ENCODE measurements at regions not wholly inside any gene's neighbourhood (a gene's known extent, or its start where the extent isn't known, plus 50 kb on each side); places are given as distances from the start of the nearest gene placed in this dataset.
"Not testable (repeated sequence)": the region's sequence is repeated elsewhere in the genome, so short reads cannot be mapped to it uniquely, and the experiment has no call there.

- no peak for DNase-seq
These were observed 73.2 kb upstream of the PRR5 start for GRCh38 chr22:44628835-44629234.

GRCh38 chr22:44628273-44628672 lies 73.7 kb upstream of the PRR5 start:
- no peak for DNase-seq

- no peak for DNase-seq
These were observed 74.4 kb upstream of the PRR5 start for GRCh38 chr22:44627521-44628139.

DNA sequence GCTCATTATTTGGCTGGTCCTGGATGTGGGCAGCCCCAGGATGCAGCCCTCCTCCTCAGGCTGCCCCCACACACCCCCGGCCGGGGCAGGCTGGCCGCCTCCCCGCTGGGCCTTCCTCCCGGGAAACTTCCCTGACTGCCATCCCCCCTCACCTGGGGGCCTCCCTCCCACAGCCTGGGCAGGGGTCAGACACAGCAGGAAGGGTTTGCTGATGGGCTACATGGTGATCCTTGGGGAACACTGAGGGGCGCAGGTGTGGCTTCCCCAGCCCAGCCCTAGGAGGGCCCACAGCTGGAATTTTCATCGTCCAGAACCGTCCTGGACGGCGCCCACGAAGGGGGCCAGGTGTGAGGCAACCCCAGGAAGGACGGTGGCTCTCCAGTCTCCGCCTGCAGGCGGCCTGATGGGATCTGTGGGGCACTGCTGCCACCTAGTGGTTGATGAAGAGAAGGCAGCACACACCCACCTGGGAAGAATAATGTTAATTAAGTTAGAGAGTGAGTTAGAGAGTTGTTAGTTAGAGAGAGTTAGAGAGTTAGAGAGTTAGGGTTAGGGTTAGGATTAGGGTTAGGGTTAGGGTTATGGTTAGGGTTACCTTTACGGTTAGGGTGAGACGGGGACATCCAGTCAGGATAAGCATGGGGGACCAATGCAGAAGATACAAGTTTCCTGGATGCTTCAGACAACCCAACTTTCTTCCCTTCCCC lies 75.9 kb upstream of the PRR5 start:
- DNase-seq, result peak; percentile 56

DNA sequence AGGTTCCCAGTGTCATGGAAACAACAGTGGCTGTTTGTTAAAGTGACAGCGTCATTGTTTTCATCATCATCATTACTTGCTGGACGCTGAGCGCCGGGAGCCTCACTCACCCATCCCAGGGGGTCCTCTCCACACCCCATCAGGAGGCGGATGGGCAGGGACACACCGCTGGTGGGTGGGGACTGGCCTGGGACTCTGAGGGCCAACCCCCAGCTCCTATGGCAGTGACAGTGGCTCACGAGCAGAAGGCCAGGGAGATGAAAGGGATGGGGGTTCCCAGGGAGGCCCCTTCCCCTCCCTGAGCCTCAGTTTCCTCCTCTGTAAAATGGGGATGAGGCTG lies 76.6 kb upstream of the PRR5 start:
- no peak for DNase-seq

DNA sequence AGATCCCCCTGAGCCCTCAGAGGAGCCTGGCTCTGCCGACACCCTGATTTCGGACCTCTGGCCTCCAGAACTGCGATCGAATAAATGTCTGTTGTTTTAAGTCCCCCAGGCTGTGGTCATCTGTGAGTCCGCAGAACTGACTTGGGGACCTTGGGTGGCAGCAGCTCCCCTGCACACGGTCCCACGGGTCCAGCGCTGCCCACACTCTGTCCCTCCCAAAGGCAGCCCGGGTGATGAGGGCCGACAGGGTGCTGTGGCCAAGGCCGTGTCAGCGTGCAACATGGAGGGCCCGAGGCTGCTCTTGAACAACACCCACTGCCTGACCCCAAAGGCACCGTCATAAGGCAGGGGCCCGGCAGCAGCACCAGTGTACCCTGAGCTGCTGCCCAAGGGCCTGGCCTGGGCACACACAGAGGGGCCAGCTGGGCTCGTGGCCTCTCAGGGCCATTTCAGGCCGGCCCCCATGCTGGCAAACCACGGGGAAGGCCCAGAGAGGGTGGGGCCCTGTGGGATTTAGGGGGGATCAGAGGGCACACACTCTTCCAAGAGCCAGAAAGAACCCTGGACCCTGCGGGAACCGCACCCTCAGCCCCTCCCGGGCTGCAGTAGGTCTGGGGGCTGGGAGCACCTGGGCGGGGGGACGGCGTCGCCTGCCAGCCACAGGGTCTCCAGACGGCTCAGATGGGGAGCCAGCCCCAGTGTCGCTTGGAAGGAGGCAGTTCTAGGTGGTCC lies 77.1 kb upstream of the PRR5 start:
- DNase-seq, result no peak

DNA sequence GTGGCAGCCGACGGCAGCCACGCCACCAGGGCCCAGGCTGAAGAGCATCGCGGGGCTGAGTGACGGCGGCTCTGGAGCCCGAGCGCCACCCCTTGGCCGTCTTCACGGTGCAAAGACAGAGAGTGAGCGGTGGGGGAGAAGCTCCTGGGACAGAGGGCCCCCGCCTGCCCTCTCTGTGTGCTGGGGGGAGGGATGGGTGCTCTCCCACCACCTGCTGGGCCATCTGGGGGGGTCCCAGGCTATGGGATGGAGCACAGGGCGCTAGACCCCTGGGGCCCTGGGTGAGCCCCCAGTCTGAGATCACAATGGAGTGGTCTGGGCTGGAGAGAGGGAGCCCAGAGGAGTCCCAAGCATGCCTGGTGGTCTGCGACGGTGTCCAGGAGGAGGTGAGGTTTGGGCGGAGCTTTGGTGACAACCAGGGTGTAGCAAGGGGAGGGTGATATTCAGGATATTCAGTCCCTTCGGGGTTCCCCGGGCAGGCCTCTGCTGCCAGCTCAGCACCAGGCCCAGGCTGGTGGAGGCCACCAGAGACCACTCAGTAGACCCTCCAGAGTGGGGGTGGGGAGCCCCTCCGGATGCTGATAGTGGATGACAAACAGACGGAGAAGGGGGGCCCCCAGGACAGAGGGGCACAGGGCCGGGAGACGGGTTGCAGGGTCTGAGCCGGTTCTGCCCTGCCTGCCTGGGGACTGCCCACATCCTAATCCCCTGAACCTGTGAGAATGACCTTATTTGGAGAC lies 78.1 kb upstream of the PRR5 start:
- DNase-seq, result peak; percentile 20

DNA sequence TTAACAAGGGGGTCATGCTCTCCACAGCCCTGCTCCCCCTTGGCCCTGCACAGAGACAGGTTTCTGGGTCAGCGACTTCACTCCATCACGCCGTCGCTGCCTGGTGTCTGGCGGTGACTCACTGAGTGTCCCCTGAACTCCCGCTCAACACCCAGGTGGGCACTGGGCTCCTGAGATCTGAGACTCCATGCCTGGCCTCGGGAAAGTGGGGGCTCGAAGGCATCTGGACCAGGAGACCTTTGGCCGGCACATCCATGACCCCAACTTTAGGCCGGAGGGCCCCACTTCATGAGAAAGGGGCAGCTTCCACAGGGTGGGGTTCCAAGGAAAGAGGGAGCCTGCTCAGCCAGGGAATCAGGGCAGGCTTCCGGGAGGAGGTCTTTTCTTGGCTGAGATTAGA lies 79.3 kb upstream of the PRR5 start:
- no peak for DNase-seq

GRCh38 chr22:44622147-44622427 lies 79.9 kb upstream of the PRR5 start:
- peak; percentile 30 for DNase-seq

DNA sequence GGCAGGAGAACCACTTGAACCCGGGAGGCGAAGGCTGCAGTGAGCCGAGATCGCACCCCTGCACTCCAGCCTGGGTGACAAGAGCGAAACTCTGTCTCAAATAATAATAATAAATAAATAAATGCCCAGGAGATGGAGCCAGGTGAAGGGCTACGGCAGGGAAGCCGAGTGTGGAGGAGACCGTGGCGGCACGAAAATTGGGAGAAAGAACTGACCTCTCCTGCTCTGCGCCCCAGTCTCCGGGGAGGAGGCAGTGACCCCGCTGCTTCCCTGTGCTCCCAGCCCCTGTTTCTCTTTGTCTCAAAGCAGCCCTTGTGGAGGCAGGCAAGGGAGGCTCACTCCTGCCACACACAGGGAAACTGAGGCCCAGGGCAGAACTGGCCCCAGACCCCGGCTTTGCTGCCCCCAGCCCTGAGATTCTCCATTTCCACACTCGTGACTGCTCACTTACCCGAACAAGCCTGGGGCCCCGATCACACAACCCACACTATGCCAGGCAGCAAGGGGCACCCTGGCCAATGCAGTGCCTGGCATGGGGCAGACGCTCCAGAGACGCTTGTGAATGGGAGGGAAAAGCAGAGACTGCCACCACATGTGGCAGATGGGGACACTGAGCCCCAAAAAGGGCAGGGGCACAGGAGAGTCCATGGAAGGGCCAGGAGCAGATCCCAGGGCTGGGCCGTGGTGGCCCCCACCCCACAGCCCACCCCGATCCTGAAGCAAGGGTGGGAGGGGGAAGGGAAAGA lies 80.4 kb upstream of the PRR5 start:
- DNase-seq, result no peak

- DNase-seq, result no peak
These were observed 81.2 kb upstream of the PRR5 start for GRCh38 chr22:44620841-44621257.

DNA sequence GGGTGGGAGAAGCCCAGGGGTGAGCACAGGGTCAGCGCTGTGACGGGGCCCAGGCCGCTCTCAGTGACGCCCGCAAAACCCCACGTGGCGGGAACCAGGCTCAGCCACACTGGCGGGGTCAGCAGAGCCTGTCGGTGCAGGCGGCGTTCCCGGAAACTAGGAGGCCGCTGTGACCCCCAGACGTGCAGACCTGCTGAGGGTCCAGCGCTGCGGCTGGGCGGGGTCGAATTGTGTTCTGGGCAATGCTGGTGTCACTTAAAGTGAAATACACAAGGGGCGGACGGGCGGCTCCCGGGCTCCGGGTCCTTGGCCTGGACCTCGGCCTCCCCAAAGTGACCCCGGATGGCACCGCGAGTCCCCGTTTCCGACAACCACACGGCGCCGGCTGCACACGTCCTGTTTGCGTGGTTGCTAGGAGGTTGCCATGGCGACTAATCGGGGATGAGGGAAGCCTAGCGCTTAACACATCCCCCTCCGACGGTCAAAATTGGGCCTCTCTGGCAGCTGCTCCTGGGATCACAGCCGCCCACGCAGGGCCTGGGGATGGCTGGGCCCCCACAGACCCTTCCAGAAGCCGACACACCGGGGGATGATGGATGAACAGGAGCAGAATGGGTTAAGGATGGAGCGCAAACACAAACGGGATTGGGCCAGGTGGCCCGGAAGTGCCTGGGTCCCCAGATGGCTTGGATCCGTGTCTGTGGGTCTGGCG lies 81.7 kb upstream of the PRR5 start:
- DNase-seq, result peak; percentile 33

DNA sequence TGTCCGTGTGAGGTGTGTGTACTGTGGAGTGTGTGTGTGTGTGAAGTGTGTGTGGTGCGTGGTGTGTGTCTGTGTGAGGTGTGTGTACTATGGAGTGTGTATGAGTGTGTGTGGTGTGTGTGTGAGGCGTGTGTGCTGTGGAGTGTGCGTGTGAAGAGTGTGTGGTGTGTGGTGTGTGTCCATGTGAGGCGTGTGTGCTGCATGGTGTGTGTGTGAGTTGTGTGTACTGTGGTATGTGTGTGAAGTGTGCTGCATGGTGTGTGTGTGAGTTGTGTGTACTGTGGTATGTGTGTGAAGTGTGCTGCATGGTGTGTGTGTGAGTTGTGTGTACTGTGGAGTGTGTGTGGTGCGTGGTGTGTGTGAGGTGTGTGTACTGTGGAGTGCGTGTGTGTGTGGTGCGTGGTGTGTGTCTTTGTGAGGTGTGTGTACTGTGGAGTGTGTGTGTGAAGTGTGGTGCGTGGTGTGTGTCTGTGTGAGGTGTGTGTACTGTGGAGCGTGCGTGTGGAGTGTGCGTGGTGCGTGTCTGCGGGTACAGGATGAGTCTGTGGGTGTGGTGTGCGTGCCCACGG lies 82.4 kb upstream of the PRR5 start:
- not testable (repeated sequence) for DNase-seq

GRCh38 chr22:44618910-44619309 lies 83.1 kb upstream of the PRR5 start:
- DNase-seq, result not testable (repeated sequence)

GRCh38 chr22:44618400-44618799 lies 83.6 kb upstream of the PRR5 start:
- no peak for DNase-seq

DNA sequence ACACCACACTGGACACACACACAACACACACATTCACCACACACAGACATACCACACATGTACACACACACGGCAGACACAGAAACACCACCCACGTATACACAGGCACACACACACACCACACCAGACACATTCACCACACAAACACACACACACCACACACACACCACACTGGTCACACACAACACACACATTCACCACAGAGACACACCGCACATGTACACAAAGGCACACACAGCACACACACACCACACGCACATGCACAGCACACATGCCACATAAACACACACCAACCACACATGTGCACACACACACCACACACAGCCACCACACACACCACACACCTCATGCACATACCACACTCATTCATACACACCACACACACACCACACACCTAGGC lies 84.2 kb upstream of the PRR5 start:
- no peak for DNase-seq

- DNase-seq, result no peak
These were observed 84.9 kb upstream of the PRR5 start for GRCh38 chr22:44616882-44617655.

DNA sequence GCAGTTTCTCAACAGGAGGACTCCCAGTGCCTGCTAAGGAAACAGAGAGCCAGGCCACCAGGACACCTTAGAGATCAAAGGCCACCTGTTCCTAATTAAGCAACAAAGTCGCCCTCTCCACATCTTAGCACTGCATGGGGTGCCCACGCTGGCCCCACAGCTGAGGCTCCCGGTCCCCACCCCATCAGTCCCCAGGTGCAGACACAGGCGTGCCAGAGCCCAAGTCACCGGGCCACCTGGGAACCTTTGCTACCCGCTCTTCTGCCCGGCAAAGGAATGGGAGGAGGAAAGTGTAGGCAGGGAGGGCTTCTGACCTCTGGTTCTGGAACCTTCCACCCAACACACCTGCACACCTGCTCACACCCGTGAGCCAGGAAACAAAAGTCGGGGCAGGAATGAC lies 85.5 kb upstream of the PRR5 start:
- DNase-seq, result no peak

DNA sequence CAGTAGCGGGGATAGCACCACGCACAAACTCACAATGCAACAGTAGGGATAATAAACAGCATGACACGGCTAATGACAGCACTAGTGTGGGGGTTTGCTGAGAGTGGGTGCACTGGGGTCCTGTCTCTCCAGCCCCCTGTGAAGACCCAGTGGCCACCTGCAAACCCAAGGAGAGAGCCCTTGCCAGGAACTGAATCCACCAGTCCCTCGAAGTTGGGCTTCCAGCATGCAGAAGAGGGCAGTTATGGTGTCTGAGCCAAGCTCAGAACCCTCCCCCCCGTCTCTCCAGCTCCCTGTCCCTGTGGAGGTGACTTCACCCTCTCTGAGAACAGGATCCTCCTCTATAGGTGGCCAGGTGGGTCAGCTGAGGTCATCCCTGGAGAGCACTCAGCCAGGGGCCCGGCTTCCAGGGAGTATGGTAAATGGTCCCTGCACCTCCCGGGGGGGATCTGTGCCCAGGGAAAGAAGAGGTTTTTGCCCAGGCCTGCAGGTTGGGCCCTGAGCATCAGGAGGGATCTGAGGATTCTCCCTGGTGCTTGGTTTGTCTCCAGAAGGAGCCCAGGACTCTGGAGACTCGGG lies 86.3 kb upstream of the PRR5 start:
- DNase-seq, result no peak

DNA sequence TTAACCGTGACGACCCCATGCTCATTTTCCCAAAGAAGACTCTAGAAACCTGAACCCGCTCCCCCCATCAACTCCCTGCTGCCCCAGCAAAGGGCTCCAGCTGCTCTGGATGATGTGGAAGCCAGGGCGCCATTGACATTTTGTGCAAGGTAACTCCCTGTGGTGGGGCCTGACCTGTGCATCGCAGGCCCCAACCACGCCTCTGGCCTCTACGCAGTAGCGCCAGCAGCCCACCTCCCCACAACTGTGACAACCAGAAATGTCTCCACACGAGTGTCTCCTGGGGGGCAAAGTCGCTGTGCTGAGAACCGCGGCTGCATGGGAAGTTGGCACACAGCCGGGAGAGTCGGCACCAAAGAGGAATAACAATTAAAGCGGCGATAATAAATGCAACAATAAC lies 86.9 kb upstream of the PRR5 start:
- no peak for DNase-seq

DNA sequence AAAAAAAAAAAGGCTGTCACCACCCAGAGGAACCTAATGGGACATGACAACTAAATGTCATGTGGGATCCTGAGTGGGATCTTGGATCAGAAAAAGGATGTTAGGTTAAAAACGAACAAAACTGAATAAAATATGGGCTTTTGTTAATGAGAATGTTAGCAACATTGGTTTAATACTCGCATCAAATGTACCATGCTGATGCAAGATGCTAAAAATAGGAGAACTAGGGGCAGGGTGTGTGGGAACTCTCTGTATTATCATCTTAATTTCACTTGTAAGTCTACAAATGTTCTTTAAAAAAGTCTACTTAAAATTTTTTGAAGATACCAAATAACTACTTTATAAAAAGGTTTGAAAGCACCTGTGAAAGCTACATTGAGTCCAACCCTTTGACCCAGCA lies 88.8 kb upstream of the PRR5 start:
- DNase-seq, result no peak

All from NCI-H510A treated with DMSO at 0.1 percent for 48 hours (cell line).